ENCODE measurements at regions not wholly inside any gene's neighbourhood (a gene's known extent, or its start where the extent isn't known, plus 50 kb on each side); places are given as distances from the start of the nearest gene placed in this dataset.

- intact Hi-C loops (cut with DNase I; ENCODE audit: low total_unique reads), result no loop called here
Measured at GRCh38 chr12:28114488-28114887, 75.8 kb upstream of the CCDC91 start.

DNA sequence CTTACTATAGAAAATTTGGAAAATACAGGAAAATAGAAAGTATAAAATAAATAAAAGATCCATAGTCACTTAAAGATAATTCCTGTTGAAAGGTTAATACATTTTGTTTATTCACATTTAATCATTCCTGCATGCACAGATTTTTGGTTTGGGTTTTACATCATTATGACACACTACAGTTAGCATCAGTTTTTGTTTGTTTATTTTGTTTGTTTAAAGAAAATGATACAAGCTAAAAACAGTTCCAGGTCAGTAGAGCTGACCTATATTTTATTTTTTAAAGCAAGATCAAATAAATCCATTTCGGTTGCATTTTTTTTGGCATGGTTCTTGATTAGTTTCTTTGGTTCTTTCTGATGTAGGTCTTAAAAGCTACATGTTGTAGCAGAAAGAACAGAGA lies 68.8 kb upstream of the CCDC91 start:
- intact Hi-C loops (cut with DNase I; ENCODE audit: low total_unique reads), result no loop called here
- H3K4me3 ChIP-seq (ENCODE audit: low read depth, poor library complexity, severe bottlenecking), result no peak overlapping the region
- 68 to 79% methylated on average over 1 of the region's 1 CpG for WGBS, 2 donors
- no peak for DNase-seq (ENCODE audit: low spot score in 2 of 2)
- TF ChIP-seq, protein P1, sequence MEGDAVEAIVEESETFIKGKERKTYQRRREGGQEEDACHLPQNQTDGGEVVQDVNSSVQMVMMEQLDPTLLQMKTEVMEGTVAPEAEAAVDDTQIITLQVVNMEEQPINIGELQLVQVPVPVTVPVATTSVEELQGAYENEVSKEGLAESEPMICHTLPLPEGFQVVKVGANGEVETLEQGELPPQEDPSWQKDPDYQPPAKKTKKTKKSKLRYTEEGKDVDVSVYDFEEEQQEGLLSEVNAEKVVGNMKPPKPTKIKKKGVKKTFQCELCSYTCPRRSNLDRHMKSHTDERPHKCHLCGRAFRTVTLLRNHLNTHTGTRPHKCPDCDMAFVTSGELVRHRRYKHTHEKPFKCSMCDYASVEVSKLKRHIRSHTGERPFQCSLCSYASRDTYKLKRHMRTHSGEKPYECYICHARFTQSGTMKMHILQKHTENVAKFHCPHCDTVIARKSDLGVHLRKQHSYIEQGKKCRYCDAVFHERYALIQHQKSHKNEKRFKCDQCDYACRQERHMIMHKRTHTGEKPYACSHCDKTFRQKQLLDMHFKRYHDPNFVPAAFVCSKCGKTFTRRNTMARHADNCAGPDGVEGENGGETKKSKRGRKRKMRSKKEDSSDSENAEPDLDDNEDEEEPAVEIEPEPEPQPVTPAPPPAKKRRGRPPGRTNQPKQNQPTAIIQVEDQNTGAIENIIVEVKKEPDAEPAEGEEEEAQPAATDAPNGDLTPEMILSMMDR (IDR thresholded peaks at IDR 0.05), result no peak
- TF ChIP-seq POLR2A (IDR thresholded peaks at IDR 0.05), result no peak

More at GRCh38 chr12:28114488-28114887, 75.8 kb upstream of the CCDC91 start:
- DNase-seq (ENCODE audit: low spot score in 2 of 2), result no peak
- TF ChIP-seq, protein P1 (IDR thresholded peaks at IDR 0.05), result no peak
- no peak for TF ChIP-seq POLR2A (IDR thresholded peaks at IDR 0.05)
- no peak overlapping the region for H3K4me3 ChIP-seq (ENCODE audit: low read depth, poor library complexity, severe bottlenecking)
- WGBS, 2 donors, result 58 to 63% methylated on average over 2 of the region's 2 CpGs

DNA sequence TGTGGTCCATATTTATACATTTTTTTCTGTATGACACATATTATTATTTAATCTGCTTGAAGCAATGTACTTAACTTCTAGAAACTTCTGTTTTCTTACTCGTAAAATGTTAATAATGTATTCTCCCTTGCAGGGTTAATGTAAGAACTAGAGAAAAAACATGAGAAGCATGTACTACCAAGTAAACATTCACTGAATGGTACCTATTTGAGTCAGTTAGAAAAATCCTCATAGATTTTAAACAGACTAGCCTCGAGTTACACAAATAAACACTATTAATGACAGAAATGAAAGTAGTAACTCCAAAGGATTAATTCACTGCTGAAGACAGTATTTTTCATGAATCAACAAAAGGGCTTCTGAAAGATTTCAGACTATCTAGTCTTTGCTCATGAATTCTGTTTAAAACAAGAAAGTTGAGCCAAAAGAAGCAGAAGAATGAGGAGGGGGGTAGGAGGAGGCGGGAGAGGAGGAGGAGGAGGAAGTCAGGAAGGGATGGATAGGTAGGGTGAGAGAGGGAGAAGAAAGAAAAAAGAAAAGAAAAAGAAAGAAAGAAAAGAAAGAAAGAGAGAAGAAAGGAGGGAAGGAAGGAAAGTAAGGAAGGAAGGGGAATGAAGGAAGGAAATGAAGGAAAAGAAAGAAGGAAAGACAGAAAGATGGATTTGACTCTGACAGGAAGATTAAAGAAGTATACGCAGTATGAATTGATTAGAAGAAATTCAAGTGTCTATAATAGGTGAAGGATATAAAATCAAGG lies 68.2 kb upstream of the CCDC91 start:
- WGBS, 2 donors, result 86 to 92% methylated on average over 4 of the region's 4 CpGs

DNA sequence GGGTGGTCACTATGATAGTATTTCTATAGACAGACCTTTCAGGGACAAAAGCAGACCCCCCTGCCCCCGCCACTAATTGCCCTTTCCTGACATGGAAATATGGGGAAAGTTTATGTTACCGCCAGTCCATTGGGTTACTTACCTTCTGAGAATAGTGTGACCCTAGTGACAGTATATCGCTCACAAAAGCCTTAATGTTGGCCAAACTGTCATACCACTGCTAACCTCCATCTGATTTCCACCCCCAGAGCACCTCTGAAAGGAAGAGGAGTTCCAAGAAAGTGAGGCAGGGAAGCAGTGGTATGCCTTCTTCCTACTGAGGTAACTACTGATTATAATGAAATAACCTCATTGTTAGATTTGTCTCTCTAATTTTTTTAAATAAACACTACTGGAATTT lies 67.5 kb upstream of the CCDC91 start:
- no peak for DNase-seq (ENCODE audit: low spot score in 2 of 2)
- H3K4me3 ChIP-seq (ENCODE audit: low read depth, poor library complexity, severe bottlenecking), result no peak overlapping the region
- 96 to 97% methylated on average over 3 of the region's 3 CpGs for WGBS, 2 donors
- intact Hi-C loops (cut with DNase I; ENCODE audit: low total_unique reads), result no loop called here
- no peak for TF ChIP-seq POLR2A (IDR thresholded peaks at IDR 0.05)
- TF ChIP-seq, protein P1 (IDR thresholded peaks at IDR 0.05), result no peak

More for the DNA sequence above, 68.2 kb upstream of the CCDC91 start:
- TF ChIP-seq POLR2A (IDR thresholded peaks at IDR 0.05), result no peak
- TF ChIP-seq, protein P1 (IDR thresholded peaks at IDR 0.05), result no peak
- no peak for DNase-seq (ENCODE audit: low spot score in 2 of 2)
- H3K4me3 ChIP-seq (ENCODE audit: low read depth, poor library complexity, severe bottlenecking), result no peak overlapping the region
- intact Hi-C loops (cut with DNase I; ENCODE audit: low total_unique reads), result no loop called here

- 92 to 95% methylated on average over 3 of the region's 3 CpGs for WGBS, 2 donors
- TF ChIP-seq, protein P1 (IDR thresholded peaks at IDR 0.05), result no peak
- TF ChIP-seq POLR2A (IDR thresholded peaks at IDR 0.05), result no peak
- intact Hi-C loops (cut with DNase I; ENCODE audit: low total_unique reads), result no loop called here
- no peak overlapping the region for H3K4me3 ChIP-seq (ENCODE audit: low read depth, poor library complexity, severe bottlenecking)
- DNase-seq (ENCODE audit: low spot score in 2 of 2), result no peak
Measured at GRCh38 chr12:28127455-28127854, 62.8 kb upstream of the CCDC91 start.

DNA sequence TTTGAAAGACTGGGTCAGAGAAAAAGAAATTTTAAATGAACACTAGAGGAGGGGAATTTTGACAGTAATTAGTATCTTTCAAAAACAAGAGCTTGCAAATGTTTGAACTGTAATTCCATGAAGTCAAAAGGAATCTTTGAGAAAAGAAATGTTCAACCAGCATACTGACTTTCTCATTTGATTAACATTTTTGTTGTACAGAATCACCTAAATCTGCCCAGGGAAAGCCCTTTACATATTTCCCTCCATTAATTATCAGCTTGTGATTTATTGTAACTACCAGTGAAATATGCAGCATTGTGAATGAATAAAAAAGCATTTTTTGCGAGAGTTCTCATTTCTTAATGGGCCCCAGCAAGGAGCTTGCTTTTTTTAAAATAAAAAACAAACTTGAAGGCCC lies 61.2 kb upstream of the CCDC91 start:
- intact Hi-C loops (cut with DNase I; ENCODE audit: low total_unique reads), result no loop called here
- H3K4me3 ChIP-seq (ENCODE audit: low read depth, poor library complexity, severe bottlenecking), result no peak overlapping the region
- no peak for DNase-seq (ENCODE audit: low spot score in 2 of 2)
- TF ChIP-seq, protein P1 (IDR thresholded peaks at IDR 0.05), result no peak
- TF ChIP-seq POLR2A (IDR thresholded peaks at IDR 0.05), result no peak
- WGBS, 2 donors, result 98% methylated on average over 1 of the region's 1 CpG
